B cell (primary cell): ENCODE measurements at regions not wholly inside any gene's neighbourhood (a gene's known extent, or its start where the extent isn't known, plus 50 kb on each side); places are given as distances from the start of the nearest gene placed in this dataset.

Experiments
- CTCF ChIP-seq: fragments of 200-600 bp; IDR thresholded peaks from one replicate; pipeline ENCODE4 v1.8.0; 2022; ENCODE audit warnings: antibody characterized with exemption, mild to moderate bottlenecking
- EZH2 ChIP-seq: IDR thresholded peaks from 2 replicates; pipeline ENCODE4 v1.6.1; 2012; ENCODE audit warnings: borderline replicate concordance, low read depth, mild to moderate bottlenecking, moderate library complexity, low read length; ENCODE audit not compliant: insufficient read depth, poor library complexity, severe bottlenecking

DNA sequence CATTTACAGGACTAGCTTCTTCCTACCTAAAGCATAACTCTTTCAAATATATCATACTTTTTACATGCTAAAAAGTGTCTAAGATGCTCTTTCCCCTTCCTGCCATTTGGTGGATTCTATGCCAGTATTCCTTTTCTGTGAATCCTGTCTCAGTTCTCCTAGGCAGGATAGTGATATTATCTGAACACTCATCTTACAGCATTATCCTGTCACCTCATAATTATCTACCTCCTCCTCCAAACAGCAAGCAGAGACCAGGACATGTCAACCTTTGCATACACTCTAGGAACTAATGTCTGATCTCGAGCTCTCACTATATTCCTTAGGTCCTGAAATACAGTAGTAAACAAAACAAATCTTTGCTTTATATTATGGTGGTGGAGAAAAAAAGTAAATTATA, 275.5 kb downstream of the FAM181B start:
- TF ChIP-seq CTCF: no peak
- no peak for TF ChIP-seq EZH2
